HG03135 (cell line): ENCODE measurements at regions not wholly inside any gene's neighbourhood (a gene's known extent, or its start where the extent isn't known, plus 50 kb on each side); places are given as distances from the start of the nearest gene placed in this dataset.

Experiments
- ATAC-seq: cut with Tn5 transposase; IDR thresholded peaks from one replicate; pipeline ENCODE4 v1.9.1; 2021; ENCODE audit warnings: mild to moderate bottlenecking, moderate library complexity; ENCODE audit not compliant: unreplicated experiment

DNA sequence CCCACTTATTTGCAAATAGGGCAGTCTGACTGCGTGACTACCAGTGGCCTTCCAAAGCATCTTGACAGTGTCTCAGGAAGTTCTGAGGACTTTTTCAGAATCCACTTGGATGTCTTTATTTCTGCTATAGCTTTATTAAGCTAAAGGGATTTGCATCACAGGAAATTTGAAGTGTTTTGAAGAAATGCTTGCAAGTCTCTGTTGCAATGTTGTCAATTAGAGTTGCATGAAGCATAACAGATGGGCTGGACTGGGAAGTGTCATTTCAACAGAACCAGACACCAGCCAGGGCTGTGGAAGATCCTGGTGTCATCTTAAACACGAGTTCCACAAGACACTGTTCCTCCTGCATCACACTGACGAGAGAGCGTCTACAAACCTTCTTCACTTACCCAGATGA lies 224.5 kb downstream of the EN1 start:
- no peak for ATAC-seq

- ATAC-seq, result no peak
Observed at GRCh38 chr2:118622108-118622507, 225.3 kb downstream of the EN1 start.

- no peak for ATAC-seq
Observed at GRCh38 chr2:118618279-118618678, 229.2 kb downstream of the EN1 start.

DNA sequence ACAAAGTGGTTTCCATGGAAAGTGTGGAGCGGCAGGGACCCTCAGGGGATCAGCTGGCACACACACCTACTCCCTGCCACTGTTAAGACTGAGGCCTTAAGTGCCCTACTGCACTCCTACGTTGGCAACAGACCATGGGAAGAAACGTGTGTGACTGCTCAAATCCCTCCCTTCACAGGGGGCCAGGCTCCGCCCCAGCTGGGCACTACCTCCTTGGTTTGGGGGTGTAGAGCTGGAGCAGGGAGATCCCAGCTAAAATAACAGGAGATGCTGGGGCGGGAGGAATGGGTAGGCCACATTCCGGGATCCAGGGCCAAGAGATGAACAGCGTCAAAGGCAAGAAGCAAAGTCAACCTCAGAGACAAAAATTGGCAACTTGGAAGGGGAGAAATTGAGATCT lies 231.0 kb downstream of the EN1 start:
- ATAC-seq, result no peak

GRCh38 chr2:118614841-118615271 lies 232.6 kb downstream of the EN1 start:
- no peak for ATAC-seq

GRCh38 chr2:118613737-118614136 lies 233.7 kb downstream of the EN1 start:
- no peak for ATAC-seq

- no peak for ATAC-seq
Observed at GRCh38 chr2:118611691-118612090, 235.8 kb downstream of the EN1 start.

DNA sequence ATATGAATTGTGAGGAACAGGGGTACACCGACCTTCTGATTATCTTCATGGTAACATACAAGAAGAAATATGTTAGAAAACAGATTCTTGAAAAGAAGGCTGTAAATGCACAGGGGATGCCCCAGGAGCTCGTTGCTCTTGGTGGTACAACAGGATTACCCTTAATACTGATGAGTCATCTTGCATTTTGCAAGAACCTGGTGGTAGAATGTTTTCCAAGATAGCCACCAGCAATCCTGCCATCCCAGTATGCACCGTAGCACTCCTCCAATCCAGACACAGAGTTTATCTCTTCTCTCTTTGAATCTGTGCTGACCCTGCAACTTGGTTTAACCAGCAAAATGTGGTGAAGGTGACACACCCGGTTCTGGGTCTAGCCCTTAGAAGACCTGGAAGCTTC lies 238.3 kb downstream of the EN1 start:
- ATAC-seq, result no peak

GRCh38 chr2:118607641-118608040 lies 239.8 kb downstream of the EN1 start:
- no peak for ATAC-seq

DNA sequence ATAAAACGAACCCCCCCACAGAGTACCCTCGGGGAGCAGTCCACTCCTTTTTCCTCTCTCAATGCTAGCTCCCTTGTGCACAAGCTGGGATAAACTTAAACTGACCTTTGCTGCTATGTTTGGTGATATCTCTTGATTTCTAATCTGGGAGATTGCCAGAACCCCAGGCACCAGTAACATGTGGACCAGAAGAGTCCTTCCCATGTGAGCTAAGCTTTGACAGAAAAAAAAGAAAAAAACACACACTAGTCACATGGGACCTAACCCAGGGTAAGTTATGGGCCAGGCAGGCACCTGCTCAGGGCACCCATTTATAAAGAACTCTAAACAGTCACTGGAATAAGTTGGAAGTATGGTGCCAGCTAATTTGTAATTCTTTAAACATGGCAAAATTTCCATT lies 242.6 kb downstream of the EN1 start:
- no peak for ATAC-seq

DNA sequence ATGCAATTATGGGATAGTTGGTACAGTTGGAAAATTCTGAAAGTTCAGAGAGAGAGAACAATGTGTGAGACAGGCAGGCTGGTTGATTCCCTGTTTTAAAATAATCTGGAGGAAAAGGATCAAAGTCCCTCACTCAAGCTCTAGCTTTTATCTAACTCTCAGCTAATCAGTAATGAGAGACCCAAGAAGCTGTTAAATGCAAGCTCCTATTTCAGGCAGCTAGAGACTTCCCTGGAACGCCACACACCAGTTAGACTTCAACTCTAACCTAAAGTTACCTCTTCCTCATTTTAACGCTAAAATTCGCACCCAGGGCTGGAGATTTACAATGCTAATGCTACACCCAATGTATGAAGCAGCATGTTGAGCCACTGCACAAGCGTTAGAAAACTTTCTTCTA lies 243.1 kb downstream of the EN1 start:
- ATAC-seq, result no peak

GRCh38 chr2:118599141-118599540 lies 248.3 kb downstream of the EN1 start:
- no peak for ATAC-seq

DNA sequence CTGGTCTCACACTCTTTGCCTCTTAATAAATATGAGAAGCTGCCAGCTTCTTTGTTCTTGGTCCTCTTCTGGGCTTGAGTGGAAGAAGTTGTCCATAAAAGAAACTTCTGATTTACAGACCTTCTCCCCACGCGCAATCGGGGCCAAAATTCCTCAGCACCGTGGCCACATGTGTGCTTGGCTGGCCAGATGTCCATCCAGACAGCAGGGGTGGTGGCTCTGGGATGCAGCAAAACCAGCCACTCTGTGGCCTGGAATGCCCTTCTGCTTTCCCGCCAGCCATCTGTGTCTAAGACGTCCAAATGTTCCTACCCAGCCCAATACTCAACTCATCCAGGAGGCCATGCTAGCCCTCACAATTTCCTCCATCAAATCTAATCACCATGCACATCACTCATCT lies 250.8 kb downstream of the EN1 start:
- no peak for ATAC-seq

DNA sequence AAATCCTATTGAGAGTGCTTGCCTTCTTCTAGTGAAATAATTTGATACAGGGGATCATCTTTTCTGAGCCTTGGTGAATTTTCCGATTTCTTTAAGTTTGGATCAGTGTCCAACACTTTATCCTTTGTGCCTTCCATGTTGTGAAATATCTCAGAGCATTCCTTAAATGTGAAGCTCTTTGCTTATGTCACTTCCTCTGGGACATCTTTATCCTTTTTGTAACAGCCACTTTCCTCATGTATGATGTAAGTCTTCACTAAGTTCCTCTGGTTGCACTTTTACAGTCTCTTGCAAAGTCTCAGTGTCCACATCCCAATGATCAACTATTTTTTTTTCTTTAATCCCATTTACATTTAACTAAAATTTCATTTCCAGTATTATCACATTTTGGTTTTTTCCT lies 254.2 kb downstream of the EN1 start:
- no peak for ATAC-seq

GRCh38 chr2:118591223-118591622 lies 256.2 kb downstream of the EN1 start:
- ATAC-seq, result no peak

- no peak for ATAC-seq
Observed at GRCh38 chr2:118589721-118590120, 257.7 kb downstream of the EN1 start.

- ATAC-seq, result no peak
Observed at GRCh38 chr2:118588850-118589249, 258.6 kb downstream of the EN1 start.

DNA sequence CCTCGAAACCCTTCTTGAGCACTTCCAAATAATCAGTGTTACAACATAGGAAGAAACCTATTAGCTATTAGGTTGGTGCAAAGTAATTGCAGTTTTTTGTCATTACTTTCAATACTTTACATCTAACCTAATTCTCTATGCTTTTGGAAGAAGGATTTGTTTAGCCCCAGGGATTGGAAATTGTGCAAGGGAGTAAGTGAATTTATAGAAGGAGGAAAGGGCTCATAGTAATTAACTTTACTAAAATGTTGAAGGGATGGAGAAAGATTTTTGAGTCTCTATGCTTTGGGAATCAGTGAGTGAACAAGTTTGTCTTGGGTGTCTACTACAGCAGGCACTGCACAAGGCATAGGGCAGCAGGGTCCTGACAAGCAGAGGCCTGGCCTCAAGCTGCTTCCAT lies 261.1 kb downstream of the EN1 start:
- ATAC-seq, result no peak

DNA sequence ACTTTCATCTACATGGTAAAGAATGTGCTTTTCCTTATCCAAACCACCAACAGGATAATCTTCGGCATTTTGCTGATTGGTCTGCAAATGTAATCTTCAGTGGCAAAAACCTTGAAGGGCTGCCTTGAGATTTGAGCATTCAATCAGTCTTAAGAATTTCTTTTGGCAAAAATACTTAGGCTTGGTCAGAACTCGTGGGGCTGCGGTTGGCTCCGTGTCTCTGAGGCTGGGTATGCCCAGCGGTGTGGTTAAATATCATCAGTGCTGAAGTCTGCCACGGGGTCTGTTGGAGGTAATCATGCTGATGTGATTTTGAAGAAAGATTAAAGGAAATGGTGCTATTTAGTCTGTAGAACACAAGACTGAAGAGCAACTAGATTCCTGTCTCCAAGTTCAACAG lies 262.6 kb downstream of the EN1 start:
- ATAC-seq, result no peak

DNA sequence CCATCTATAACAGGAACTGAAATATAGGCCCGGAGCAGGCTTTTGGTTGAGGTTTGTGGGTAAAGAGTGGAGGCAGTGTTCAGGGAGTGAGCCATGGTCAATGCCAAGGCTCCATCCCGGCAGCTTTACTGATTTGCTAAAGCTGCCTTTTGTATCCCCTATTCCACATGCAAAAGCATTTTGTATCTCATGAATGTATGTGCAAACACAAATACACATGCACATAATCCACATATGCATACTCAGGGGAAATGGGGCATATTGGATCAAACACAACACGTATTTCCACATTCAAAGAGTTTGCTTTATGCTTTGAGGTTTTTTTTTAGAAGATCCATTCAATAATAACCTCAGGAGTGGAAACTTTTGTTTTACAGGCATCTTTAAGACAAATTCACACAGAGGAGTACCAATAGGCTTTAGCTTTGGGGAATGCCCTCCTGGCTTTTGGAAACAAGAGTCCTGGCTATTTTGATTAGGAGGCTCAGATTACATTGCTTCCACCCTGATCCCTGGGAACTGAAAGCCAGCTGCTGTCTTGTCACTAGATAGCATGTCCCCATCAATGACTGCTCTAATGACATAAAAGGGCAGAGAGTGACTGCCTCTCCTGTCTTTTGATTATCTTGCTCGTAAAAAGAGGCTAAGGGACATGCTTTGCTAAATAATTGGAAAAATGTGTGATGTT lies 263.2 kb downstream of the EN1 start:
- no peak for ATAC-seq

GRCh38 chr2:118582058-118582457 lies 265.4 kb downstream of the EN1 start:
- ATAC-seq, result no peak

DNA sequence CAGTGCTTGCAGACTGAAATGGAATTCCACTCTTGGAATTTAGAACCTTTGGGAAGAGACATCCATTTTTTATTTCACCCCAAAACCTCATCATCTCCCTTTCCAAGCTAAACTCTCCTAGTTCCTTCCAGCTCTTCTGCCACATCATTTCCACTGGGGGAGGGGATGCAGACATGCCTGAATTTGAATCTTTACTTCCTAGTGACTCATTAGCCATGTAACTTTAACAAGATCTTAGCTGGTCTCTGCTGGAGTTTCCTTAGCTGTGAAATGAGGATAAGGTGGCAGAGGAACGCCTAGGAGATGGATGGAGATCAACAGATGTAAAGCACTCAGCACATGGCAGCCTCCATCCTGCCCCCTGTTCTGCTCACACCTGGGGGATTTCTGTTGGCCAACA lies 266.8 kb downstream of the EN1 start:
- no peak for ATAC-seq

GRCh38 chr2:118580107-118580506 lies 267.3 kb downstream of the EN1 start:
- ATAC-seq, result no peak
